Uterus (tissue), 2 donors: ENCODE measurements at regions not wholly inside any gene's neighbourhood (a gene's known extent, or its start where the extent isn't known, plus 50 kb on each side); places are given as distances from the start of the nearest gene placed in this dataset.

Experiments used
- POLR2A ChIP-seq, 2 donors: fragments of 450-650 bp; IDR thresholded peaks; one replicate each; pipeline ENCODE4 v1.6.1; 2016; ENCODE audit warnings: antibody characterized with exemption in 2 of 2, mild to moderate bottlenecking in 1 of 2, moderate library complexity in 1 of 2
- TF ChIP-seq, protein P1 (sequence below), 4 experiments: fragments of 200-600 bp in 2 of 4; fragments of 450-650 bp in 2 of 4; sonication (generic) in 2 of 4; IDR thresholded peaks; one replicate each; pipeline ENCODE4 v1.5.1; 2016 to 2019; ENCODE audit warnings: antibody characterized with exemption in 4 of 4, mild to moderate bottlenecking in 2 of 4, moderate library complexity in 1 of 4

DNA sequence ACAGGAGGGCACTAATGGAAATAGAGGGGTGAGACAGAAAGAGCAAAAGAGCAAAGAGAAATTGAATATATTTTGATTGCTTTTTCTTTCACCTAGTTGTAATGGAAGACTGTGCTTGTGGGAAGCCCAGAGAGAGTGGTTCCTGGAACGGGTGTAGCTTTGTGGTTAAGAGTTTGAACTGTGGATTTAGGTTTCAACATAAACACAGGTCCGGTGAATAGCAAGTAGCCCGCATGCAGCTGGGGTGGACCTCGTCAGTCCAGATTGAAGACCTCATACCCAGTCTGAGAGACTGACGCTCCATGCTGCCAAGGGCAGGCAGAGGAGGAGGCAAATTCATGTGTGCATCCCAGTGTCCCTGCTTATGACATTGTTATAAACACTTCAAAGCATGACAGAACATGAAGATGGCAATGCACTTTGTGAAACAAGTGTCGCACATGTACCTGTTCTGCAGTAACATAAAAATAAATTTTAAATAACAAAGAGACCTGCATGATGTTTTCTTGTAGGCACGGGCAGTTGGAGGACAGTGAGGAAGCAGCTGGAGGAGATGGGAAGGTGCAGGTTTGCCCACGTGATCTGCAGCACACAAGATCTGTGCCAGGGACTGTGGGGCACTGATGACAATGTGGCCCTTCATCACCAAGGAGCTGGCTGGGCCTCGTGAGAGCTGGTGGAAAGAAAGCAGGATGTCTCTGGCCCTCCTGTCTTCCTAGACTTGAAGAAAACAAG is 220.5 kb upstream of the SSTR4 start:
- TF ChIP-seq, protein P1, sequence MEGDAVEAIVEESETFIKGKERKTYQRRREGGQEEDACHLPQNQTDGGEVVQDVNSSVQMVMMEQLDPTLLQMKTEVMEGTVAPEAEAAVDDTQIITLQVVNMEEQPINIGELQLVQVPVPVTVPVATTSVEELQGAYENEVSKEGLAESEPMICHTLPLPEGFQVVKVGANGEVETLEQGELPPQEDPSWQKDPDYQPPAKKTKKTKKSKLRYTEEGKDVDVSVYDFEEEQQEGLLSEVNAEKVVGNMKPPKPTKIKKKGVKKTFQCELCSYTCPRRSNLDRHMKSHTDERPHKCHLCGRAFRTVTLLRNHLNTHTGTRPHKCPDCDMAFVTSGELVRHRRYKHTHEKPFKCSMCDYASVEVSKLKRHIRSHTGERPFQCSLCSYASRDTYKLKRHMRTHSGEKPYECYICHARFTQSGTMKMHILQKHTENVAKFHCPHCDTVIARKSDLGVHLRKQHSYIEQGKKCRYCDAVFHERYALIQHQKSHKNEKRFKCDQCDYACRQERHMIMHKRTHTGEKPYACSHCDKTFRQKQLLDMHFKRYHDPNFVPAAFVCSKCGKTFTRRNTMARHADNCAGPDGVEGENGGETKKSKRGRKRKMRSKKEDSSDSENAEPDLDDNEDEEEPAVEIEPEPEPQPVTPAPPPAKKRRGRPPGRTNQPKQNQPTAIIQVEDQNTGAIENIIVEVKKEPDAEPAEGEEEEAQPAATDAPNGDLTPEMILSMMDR (IDR thresholded peaks at IDR 0.05) = no peak
- no peak for TF ChIP-seq POLR2A (IDR thresholded peaks at IDR 0.05)
